ENCODE measurements at regions not wholly inside any gene's neighbourhood (a gene's known extent, or its start where the extent isn't known, plus 50 kb on each side); places are given as distances from the start of the nearest gene placed in this dataset.

GRCh38 chr6:2426561-2427340, 181.3 kb upstream of the GMDS start:
- no peak for TF ChIP-seq TCF12 (IDR thresholded peaks at IDR 0.05; ENCODE audit: low read depth)
- no peak for TF ChIP-seq TAF1 (IDR thresholded peaks at IDR 0.05; ENCODE audit: low read depth)
- TF ChIP-seq TEAD4 (IDR thresholded peaks at IDR 0.05), result no peak
- TF ChIP-seq USF1 (IDR thresholded peaks at IDR 0.05), result no peak
- no peak for TF ChIP-seq YY1 (IDR thresholded peaks at IDR 0.05; ENCODE audit: low read depth)
- no peak for TF ChIP-seq ZBTB7A (IDR thresholded peaks at IDR 0.05; ENCODE audit: low read depth)
- TF ChIP-seq RAD21 (IDR thresholded peaks at IDR 0.05; ENCODE audit: low read depth), result no peak
- TF ChIP-seq EGR1 (IDR thresholded peaks at IDR 0.05), result no peak
- TF ChIP-seq MAX (IDR thresholded peaks at IDR 0.05), result no peak
- TF ChIP-seq CEBPB (IDR thresholded peaks at IDR 0.05), result no peak
- no peak for TF ChIP-seq REST (IDR thresholded peaks at IDR 0.05; ENCODE audit: low read depth)
- no peak for TF ChIP-seq FOXM1 (IDR thresholded peaks at IDR 0.05; ENCODE audit: borderline replicate concordance, low read depth)

DNA sequence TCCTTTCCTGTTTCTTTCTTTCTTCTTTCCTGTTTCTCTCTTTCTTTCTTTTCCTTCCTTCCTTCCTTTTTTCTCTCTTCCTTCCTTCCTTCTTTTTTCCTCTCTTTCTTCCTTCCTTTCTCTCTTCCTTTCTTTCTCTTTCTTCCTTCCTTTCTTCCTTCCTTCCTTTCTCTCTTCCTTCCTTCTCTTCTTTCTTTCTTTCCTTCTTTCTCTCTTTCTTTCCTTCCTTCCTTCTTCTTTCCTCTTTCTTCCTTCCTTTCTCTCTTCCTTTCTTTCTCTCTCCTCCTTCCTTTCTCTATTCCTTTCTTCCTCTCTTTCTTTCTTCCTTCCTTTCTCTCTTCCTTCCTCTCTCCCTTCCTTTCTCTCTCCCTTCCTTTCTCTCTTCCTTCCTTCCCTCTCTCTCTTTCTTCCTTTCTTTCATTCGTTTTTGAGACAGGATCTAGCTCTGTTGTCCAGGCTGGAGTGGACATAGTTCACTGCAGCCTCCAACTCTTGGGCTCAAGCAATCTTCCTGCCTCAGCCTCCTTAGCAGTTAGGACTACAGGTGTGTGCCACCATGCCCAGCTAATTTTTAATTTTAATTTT, 170.8 kb upstream of the GMDS start:
- TF ChIP-seq EGR1 (IDR thresholded peaks at IDR 0.05) (no peak), TCF12 (IDR thresholded peaks at IDR 0.05; ENCODE audit: low read depth) (no peak), NFIC (IDR thresholded peaks at IDR 0.05) (no peak), CREB1 (IDR thresholded peaks at IDR 0.05; ENCODE audit: low read depth) (no peak), MAX (IDR thresholded peaks at IDR 0.05) (no peak), TAF1 (IDR thresholded peaks at IDR 0.05; ENCODE audit: low read depth) (no peak), YY1 (IDR thresholded peaks at IDR 0.05; ENCODE audit: low read depth) (no peak), ZBTB7A (IDR thresholded peaks at IDR 0.05; ENCODE audit: low read depth) (no peak), RAD21 (IDR thresholded peaks at IDR 0.05; ENCODE audit: low read depth) (no peak)

DNA sequence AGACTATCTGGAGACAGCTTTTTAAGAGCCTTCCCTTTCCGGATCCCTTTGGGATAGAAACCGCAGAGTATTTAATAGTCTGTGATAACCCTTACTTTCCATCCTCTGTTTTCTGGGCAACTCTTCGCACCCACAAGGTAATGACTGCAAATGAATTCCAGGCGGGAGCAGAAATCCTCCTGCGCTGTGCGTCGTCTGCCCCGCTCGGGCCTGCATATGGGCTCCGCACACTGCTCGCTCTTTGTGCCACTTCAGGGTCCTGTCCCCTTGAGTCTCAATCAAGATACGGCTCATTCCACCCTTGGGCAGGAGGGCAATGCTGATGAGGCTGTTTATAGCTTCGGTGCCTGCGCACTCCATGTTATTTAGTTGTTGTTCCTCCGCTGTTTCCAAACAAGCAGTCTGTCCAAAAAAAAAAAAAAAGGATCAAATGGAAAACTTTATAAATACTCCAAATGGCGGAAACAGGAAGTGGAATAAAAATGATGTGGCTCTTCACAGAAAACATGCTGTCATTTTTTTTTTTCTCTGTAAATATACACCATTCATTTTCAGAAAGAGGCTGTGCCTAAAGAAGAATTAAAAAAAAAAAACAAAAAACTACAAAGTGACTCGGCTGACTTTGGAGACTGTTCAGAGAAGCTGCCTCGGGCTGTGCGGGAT, 169.6 kb upstream of the GMDS start:
- TF ChIP-seq TCF12 (IDR thresholded peaks at IDR 0.05; ENCODE audit: low read depth) (no peak), YY1 (IDR thresholded peaks at IDR 0.05; ENCODE audit: low read depth) (no peak), EGR1 (IDR thresholded peaks at IDR 0.05) (no peak), MAX (IDR thresholded peaks at IDR 0.05) (no peak), CREB1 (IDR thresholded peaks at IDR 0.05; ENCODE audit: low read depth) (no peak), CEBPB (IDR thresholded peaks at IDR 0.05) (no peak), RAD21 (IDR thresholded peaks at IDR 0.05; ENCODE audit: low read depth) (no peak), FOXM1 (IDR thresholded peaks at IDR 0.05; ENCODE audit: borderline replicate concordance, low read depth) (no peak), EP300 (IDR thresholded peaks at IDR 0.05; ENCODE audit: borderline replicate concordance) (no peak), TAF1 (IDR thresholded peaks at IDR 0.05; ENCODE audit: low read depth) (no peak)

DNA sequence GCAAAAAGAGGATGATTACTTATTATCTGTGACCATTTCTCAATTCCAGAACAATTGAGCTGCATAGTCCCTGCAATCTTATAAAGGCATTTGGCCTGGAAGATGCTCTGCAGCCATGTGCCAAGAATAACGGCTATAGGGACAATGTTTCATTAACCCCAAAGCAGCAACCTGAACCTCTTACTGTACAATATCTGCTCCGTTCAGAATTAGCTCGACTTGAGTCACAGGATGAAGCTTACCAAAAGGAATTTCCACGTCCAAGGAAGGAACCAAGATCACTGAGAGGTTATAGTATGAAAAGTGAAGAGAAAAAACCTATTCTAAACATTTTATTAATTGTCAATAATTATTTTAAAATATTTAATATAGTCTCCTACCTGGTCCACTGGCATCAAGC, 167.3 kb upstream of the GMDS start:
- TF ChIP-seq RAD21 (IDR thresholded peaks at IDR 0.05; ENCODE audit: low read depth), result no peak
- no peak for TF ChIP-seq EGR1 (IDR thresholded peaks at IDR 0.05)
- TF ChIP-seq YY1 (IDR thresholded peaks at IDR 0.05; ENCODE audit: low read depth), result no peak
- TF ChIP-seq USF1 (IDR thresholded peaks at IDR 0.05), result no peak
- TF ChIP-seq ZBTB7A (IDR thresholded peaks at IDR 0.05; ENCODE audit: low read depth), result no peak
- TF ChIP-seq FOXM1 (IDR thresholded peaks at IDR 0.05; ENCODE audit: borderline replicate concordance, low read depth), result no peak
- no peak for TF ChIP-seq TEAD4 (IDR thresholded peaks at IDR 0.05)
- no peak for TF ChIP-seq TAF1 (IDR thresholded peaks at IDR 0.05; ENCODE audit: low read depth)
- no peak for TF ChIP-seq TCF12 (IDR thresholded peaks at IDR 0.05; ENCODE audit: low read depth)
- no peak for TF ChIP-seq CEBPB (IDR thresholded peaks at IDR 0.05)
- TF ChIP-seq MAX (IDR thresholded peaks at IDR 0.05), result no peak
- TF ChIP-seq REST (IDR thresholded peaks at IDR 0.05; ENCODE audit: low read depth), result no peak
- TF ChIP-seq CREB1 (IDR thresholded peaks at IDR 0.05; ENCODE audit: low read depth), result no peak
- TF ChIP-seq NFIC (IDR thresholded peaks at IDR 0.05), result no peak
- no peak for TF ChIP-seq EP300 (IDR thresholded peaks at IDR 0.05; ENCODE audit: borderline replicate concordance)
